Gastroesophageal sphincter (tissue), 3 donors: ENCODE measurements at regions not wholly inside any gene's neighbourhood (a gene's known extent, or its start where the extent isn't known, plus 50 kb on each side); places are given as distances from the start of the nearest gene placed in this dataset.

Source experiments
- CTCF ChIP-seq, 4 experiments: fragments of 200-600 bp in 2 of 4; fragments of 450-650 bp in 2 of 4; sonication (generic) in 1 of 4; IDR thresholded peaks; one replicate each; pipeline ENCODE4 v1.5.1; 2017 to 2019; ENCODE audit warnings: antibody characterized with exemption in 4 of 4, mild to moderate bottlenecking in 2 of 4, moderate library complexity in 2 of 4
- EP300 ChIP-seq: sonication (generic); formaldehyde crosslinking; IDR thresholded peaks from one replicate; pipeline ENCODE4 v1.6.1; 2017; ENCODE audit warnings: antibody characterized with exemption, mild to moderate bottlenecking
- POLR2A ChIP-seq, 2 donors: fragments of 450-650 bp; IDR thresholded peaks; one replicate each; pipeline ENCODE4 v1.6.1; 2017; ENCODE audit warnings: antibody characterized with exemption in 2 of 2, mild to moderate bottlenecking in 2 of 2, moderate library complexity in 1 of 2
- POLR2AphosphoS5 ChIP-seq: sonication (generic); formaldehyde crosslinking; IDR thresholded peaks from one replicate; pipeline ENCODE4 v1.6.1; 2017; ENCODE audit warnings: antibody characterized with exemption

GRCh38 chr12:31230004-31230403 is 95.9 kb downstream of the SINHCAF start:
- TF ChIP-seq CTCF (IDR thresholded peaks at IDR 0.05) = no peak
- TF ChIP-seq POLR2AphosphoS5 = no peak
- no peak for TF ChIP-seq POLR2A (IDR thresholded peaks at IDR 0.05)
- no peak for TF ChIP-seq EP300
